Psoas muscle (tissue), 7 donors: ENCODE measurements at regions not wholly inside any gene's neighbourhood (a gene's known extent, or its start where the extent isn't known, plus 50 kb on each side); places are given as distances from the start of the nearest gene placed in this dataset.
A peak's percentile ranks its signal among the peaks of the same experiment; 100 is the strongest.

ENCODE experiments used
- ATAC-seq, 4 donors: fragments of 200-7000 bp; cut with Tn5 transposase; one replicate each; pipeline ENCODE4 v1.9.1; 2020; ENCODE audit warnings: moderate library complexity in 3 of 4, mild to moderate bottlenecking in 2 of 4
- DNase-seq, 2 donors: peaks; one replicate each; pipeline ENCODE4 v3.0.0-alpha.2; 2020
- H3K27ac ChIP-seq: fragments of 200-600 bp; one replicate; pipeline ENCODE4 v1.8.0; 2022
- H3K27me3 ChIP-seq, 3 donors: fragments of 200-600 bp in 1 of 3; one replicate each; pipeline versions ENCODE4 v1.6.1 to v1.8.0; 2013 to 2022; ENCODE audit warnings: low read length in 2 of 3, mild to moderate bottlenecking in 2 of 3, moderate library complexity in 1 of 3; ENCODE audit not compliant: insufficient read depth in 3 of 3
- H3K36me3 ChIP-seq, 2 donors: fragments of 200-600 bp in 1 of 2; one replicate each; pipeline versions ENCODE4 v1.6.1 to v1.8.0; 2013 to 2022; ENCODE audit warnings: low read depth in 1 of 2, mild to moderate bottlenecking in 1 of 2, moderate library complexity in 1 of 2; ENCODE audit not compliant: insufficient read depth in 1 of 2
- H3K4me1 ChIP-seq: fragments of 200-600 bp; one replicate; pipeline ENCODE4 v1.8.0; 2022
- H3K4me3 ChIP-seq: fragments of 200-600 bp; one replicate; pipeline ENCODE4 v1.8.0; 2022; ENCODE audit warnings: mild to moderate bottlenecking
- H3K9me3 ChIP-seq: fragments of 200-600 bp; one replicate; pipeline ENCODE4 v1.8.0; 2022
- CTCF ChIP-seq: fragments of 200-600 bp; IDR thresholded peaks from one replicate; pipeline ENCODE4 v1.8.0; 2022; ENCODE audit warnings: antibody characterized with exemption
- WGBS, 3 donors: extraction: QIAGEN DNeasy Blood & Tissue Kit; methylation state at CpG; one replicate each; pipeline versions ENCODE4 v1.1.6 to v1.1.7; 2013; 5-methylcytosine and 5-hydroxymethylcytosine counted together
- intact Hi-C, 2 donors: fragments of 100-400 bp; cut with DNase I; formaldehyde crosslinking; loops; one replicate each; pipeline versions ENCODE4 v1.11.0 to v1.14.2; 2022
- donor health status: healthy with polysubstance abuse.
- donor health status: DM: no; HTN: no; CAD: no; lungs with moderate emphysema.
- donor health status: Bipolar disorder and iron deficiency.
- donor health status: healthy.
- donor health status: DM: yes; HTN: yes; CAD: no.
- donor health status: DM: no; HTN: no; CAD: no.
- donor health status: DM: yes; HTN: yes; CAD: no.

GRCh38 chr3:195009616-195010015 is 261.3 kb downstream of the XXYLT1 start:
- WGBS, 3 donors: 89 to 94% (median 92%) methylated on average over 9 of the region's 9 CpGs
- Histone ChIP-seq H3K9me3 (no peaks in the 10 kb centered on the region), H3K4me1 (no peaks in the 10 kb centered on the region), H3K27ac (no peak overlapping the region), H3K27me3 (no peaks in the 10 kb centered on the region), H3K36me3 (no peaks in the 10 kb centered on the region), H3K4me3 (no peak overlapping the region)
- ATAC-seq: no peak
- no peak for DNase-seq
- no peak for TF ChIP-seq CTCF
- intact Hi-C loops: no loop called here

- intact Hi-C loops: no loop called here
- Histone ChIP-seq H3K4me3 (no peak overlapping the region), H3K27ac (no peak overlapping the region), H3K36me3 (no peaks in the 10 kb centered on the region), H3K4me1 (no peaks in the 10 kb centered on the region), H3K9me3 (no peaks in the 10 kb centered on the region), H3K27me3 (no peaks in the 10 kb centered on the region)
- TF ChIP-seq CTCF: no peak
- ATAC-seq (no peak), DNase-seq (no peak)
- whole genome bisulfite sequencing, 3 donors: 92 to 96% (median 95%) methylated on average over 10 of the region's 10 CpGs
Observed at GRCh38 chr3:195010551-195011100, 260.3 kb downstream of the XXYLT1 start.

- intact Hi-C loops: no loop called here
- WGBS, 3 donors: 80 to 88% (median 84%) methylated on average over 6 of the region's 6 CpGs
- H3K4me3 ChIP-seq: no peak overlapping the region
- no peak overlapping the region for H3K27ac ChIP-seq
- no peaks in the 10 kb centered on the region for H3K9me3 ChIP-seq
- H3K27me3 ChIP-seq: no peaks in the 10 kb centered on the region
- H3K4me1 ChIP-seq: no peaks in the 10 kb centered on the region
- TF ChIP-seq CTCF: no peak
- H3K36me3 ChIP-seq: no peaks in the 10 kb centered on the region
- ATAC-seq (no peak), DNase-seq (no peak)
Observed at GRCh38 chr3:195011231-195011834, 259.6 kb downstream of the XXYLT1 start.

GRCh38 chr3:195012100-195012499 is 258.9 kb downstream of the XXYLT1 start:
- Histone ChIP-seq H3K27ac (no peak overlapping the region), H3K9me3 (no peaks in the 10 kb centered on the region), H3K4me3 (no peak overlapping the region), H3K36me3 (no peaks in the 10 kb centered on the region), H3K4me1 (no peaks in the 10 kb centered on the region), H3K27me3 (no peaks in the 10 kb centered on the region)
- no peak for DNase-seq
- TF ChIP-seq CTCF: no peak
- 34 to 46% (median 36%) methylated on average over 4 of the region's 4 CpGs for WGBS, 3 donors
- ATAC-seq: peak in 3 of 4 donors; percentile 40 to 68 (median 41)
- intact Hi-C loops: no loop called here

- WGBS, 3 donors: 83 to 90% (median 85%) methylated on average over 4 of the region's 4 CpGs
- Histone ChIP-seq H3K27ac (no peak overlapping the region), H3K9me3 (no peaks in the 10 kb centered on the region), H3K36me3 (no peaks in the 10 kb centered on the region), H3K4me1 (no peaks in the 10 kb centered on the region), H3K27me3 (no peaks in the 10 kb centered on the region), H3K4me3 (no peak overlapping the region)
- intact Hi-C loops: no loop called here
- no peak for TF ChIP-seq CTCF
- no peak for DNase-seq
- no peak for ATAC-seq
Observed at GRCh38 chr3:195012571-195012970, 258.4 kb downstream of the XXYLT1 start.
